NAMALWA (cell line): ENCODE measurements at regions not wholly inside any gene's neighbourhood (a gene's known extent, or its start where the extent isn't known, plus 50 kb on each side); places are given as distances from the start of the nearest gene placed in this dataset.
"Not testable (repeated sequence)": the region's sequence is repeated elsewhere in the genome, so short reads cannot be mapped to it uniquely, and the experiment has no call there.

Experiments
- DNase-seq: peaks from one replicate; pipeline ENCODE4 v3.0.0-alpha.2; 2015; ENCODE audit warnings: low spot score

DNA sequence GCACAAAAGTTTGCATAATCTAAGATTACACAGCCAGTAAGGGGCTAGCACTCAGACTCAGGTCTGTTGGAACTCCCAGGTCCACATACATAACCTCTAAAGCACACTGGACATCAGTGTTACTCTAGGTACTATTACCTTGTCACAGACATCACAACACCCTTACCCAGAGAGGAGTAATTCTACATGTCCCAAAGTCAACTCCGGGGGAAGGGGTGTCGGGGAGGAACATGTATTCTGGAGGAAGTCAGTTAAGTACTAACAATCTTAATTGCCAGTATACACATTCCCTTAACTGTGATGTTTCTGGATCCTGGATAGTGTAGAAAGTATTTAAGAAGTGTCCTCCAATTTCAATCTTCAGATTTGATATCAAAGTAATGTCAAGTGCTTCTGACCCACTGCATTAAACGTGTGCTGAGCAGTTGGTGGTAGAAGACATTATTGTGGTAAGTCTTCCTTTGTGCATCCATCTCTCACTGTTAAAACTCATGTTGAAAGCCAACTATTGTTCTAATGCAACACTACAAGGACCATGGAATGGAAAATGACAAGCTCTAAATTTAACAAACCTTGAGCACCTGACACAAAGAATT is 155.4 kb downstream of the CRPPA start:
- no peak for DNase-seq

DNA sequence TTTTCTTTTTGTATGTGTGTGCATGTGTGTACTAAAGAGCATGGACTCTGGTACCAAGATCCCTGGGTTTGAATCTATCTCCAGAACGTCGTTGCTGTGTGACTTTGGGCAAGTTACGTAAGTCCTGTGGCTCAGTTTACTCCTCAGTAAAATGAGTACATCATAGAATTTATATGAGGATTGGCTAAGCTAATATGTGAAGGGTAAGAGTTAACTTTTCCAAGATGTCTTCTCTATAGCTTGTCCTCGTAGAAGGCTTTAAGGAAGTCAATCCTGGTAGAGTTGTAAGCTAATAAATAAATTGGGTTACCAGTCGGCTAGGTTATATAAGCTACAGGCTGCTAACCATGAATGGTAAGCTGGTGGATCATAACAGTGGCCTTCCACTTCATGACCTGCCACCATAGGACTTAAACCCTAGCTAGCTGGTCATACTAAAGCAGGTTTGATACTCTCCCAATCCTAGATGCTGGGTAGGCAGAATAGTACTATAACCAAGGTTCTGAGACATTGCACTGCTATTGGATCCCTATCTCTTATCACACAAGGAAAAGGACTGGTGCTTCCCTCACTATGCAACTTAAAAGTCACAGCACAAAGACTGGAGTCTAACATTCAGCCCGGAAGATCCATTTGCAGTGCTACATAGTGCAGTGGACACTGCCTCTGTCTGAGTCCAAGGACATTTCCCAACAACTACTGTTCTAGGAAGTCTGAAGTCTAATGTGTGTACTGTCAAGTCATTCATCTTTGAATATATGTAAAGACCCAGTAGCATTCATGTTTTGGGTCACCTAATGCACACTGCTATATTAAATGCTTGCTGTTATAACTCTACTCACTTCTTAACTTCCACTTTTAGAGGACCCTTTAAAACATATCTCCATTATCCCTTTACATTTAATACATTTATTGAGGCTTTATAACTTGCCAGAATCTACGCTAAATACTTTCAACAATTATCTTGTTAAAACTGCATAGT is 156.2 kb downstream of the CRPPA start:
- no peak for DNase-seq

DNA sequence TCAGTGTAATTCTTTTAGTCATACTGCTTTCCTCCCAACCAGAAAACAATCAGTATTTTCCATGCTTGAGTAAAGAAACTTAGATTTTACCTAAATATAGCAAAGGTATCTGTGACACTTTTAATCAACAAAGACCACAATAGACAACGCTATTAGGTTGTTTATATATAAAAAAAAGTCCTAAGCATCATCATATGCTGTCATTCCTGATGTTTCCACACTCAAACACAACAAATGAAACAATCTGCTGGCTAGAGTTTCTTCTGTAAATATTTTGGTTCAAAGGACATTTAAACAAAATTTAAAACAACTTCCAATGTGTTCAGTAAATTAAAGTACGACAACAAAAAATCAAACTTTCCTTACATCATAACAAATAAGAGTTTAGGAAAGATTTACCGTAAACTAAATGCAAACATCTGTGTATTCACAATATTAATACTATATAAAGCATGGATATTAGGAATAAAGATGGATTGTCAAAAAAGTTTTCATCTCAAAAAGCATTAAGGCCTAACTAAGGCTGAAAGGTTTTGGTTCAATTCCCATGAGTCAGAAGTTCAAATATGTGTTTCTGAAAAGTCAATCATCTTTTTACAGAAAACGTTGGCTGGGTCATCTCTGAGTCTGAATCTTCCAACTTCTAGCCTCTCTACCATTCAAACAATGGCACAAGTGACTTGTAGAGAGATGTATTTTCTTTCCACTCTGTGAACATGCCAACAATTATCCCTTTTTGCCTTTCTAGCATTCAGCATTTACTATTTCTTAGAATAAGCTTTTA is 157.1 kb downstream of the CRPPA start:
- DNase-seq, result no peak

DNA sequence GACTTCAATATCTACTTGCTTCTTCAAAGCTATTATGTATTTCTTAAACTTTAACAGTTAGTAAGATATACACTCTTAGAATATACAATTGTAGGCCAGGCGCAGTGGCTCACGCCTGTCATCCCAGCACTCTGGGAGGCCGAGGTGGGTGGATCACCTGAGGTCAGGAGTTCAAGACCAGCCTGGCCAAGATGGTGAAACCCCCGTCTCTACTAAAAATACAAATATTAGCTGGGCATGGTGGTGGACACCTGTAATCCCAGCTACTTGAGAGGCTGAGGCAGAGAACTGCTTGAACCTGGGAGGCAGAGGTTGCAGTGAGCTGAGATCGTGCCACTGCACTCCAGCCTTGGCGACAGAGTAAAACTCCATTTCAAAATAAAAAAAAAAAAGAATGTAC is 158.0 kb downstream of the CRPPA start:
- DNase-seq, result not testable (repeated sequence)

DNA sequence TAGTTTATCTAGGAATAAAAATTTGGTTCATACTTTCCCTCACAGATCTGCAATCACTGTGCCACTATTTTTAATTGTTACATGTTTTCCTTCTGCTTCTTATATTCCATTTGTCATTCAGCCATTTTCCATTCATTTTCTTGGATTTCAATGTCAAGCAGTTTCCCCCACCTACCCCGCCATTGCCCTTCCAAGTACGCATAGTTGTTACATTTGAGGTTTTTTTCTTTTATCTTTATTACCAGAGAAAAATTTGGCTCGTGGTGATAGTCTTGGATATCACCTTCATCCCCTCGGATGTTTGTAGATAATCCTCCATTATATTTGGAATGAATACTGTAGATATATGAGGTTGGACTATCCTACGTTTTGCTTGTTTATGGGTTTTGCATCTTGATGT is 159.7 kb downstream of the CRPPA start:
- no peak for DNase-seq

DNA sequence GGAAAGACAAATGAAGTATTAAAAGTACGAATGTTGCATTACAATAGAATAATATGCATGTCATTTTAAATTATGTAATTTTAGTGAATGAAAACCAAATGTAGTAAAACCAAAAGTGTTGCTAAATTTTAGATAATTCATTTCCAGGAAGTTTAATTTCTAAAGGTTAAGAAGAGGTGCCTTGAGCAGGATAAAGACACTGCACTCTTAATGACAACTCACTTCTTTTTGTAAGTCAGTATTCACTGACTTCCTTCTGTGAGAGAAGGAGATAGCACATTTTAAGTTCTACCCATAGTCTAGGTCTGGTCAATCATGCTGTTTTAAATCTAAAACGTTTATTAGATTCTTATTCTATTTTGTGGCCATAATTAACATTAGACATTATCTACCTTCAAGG is 160.2 kb downstream of the CRPPA start:
- DNase-seq, result no peak

DNA sequence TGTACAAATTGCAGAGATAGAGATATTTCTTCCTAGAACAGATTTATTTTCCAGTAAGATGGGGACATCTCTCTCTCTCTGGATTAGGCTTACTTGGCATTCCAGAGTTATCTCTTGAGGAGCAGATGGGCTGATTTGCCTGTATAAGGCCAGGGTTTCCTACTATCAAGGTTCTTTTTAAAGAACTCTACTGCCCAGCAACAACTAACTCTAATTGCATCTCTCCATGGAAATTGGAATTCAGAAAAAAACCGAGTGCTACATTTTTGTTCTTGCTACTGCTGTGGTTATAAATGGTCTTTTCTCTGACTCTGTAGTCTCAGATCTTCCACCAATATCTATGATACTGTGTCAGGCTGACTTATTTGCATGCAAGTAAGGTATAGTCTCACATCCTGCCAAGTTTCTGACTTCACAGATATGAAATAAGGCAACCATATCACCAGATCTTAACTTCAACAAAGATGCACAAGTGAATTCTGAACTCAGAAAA is 161.1 kb downstream of the CRPPA start:
- DNase-seq, result no peak

DNA sequence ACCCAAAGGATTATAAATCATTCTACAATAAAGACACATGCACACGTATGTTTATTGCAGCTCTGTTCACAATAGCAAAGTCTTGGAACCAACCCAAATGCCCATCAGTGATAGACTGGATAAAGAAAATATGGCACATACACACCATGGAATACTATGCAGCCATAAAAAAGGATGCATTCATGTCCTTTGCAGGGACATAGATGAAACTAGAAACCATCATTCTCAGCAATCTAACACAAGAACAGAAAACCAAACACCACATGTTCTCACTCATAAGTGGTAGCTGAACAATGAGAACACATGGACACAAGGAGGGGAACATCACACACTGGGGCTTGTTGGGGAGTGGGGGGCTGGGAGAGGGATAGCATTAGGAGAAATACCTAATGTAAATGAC is 164.9 kb downstream of the CRPPA start:
- not testable (repeated sequence) for DNase-seq

DNA sequence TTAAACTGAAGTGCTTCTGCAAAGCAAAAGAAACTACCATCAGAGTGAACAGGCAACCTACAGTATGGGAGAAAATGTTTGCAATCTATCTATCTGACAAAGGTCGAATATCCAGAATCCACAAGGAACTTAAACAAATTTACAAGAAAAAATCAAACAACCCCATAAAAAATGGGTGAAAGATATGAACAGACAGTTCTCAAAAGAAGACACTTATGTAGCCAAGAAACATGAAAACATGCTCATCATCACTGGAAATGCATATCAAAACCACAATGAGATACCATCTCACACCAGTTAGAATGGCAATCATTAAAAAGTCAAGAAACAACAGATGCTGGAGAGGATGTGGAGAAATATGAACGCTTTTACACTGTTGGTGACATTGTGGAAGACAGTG is 165.4 kb downstream of the CRPPA start:
- DNase-seq, result not testable (repeated sequence)

DNA sequence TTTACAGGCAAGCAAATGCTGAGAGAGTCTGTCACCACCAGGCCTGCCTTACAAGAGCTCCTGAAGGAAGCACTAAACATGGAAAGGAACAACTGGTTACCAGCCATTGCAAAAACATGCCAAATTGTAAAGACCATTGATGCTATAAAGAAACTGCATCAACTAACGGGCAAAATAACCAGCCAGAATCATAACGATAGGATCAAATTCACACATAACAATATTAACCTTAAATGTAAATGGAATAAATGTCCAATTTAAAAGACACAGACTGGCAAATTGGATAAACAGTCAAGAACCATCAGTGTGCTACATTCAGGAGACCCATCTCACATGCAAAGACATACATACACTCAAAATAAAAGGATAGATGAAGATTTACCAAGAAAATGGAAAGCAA is 170.7 kb downstream of the CRPPA start:
- DNase-seq, result not testable (repeated sequence)

DNA sequence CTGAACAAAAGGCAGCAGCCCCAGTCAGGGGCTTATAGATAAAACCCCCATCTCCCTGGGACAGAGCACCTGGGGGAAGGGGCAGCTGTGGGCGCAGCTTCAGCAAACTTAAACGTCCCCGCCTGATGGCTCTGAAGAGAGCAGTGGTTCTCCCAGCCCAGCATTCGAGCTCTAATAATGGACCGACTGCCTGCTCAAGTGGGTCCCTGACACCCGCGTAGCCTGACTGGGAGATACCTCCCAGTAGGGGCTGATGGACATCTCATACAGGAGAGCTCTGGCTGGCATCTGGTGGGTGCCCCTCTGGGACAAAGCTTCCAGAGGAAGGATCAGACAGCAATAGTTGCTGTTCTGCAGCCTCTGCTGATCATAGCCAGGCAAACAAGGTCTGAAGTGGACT is 172.1 kb downstream of the CRPPA start:
- DNase-seq, result not testable (repeated sequence)

DNA sequence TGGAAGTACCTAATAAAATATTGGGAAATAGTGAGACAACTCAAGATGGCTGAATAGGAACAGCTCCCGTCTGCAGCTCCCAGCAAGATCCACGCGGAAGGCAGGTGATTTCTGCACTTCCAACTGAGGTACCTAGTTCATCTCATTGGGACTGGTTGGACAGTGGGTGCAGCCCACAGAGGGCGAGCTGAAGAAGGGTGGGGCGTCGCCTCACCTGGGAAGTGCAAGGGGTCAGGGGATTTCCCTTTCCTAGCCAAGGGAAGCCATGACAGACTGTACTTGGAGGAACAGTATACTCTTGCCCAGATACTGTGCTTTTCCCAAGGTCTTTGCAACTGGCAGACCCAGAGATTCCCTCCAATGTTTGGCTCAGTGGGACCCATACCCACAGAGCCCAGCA is 172.8 kb downstream of the CRPPA start:
- DNase-seq, result not testable (repeated sequence)

DNA sequence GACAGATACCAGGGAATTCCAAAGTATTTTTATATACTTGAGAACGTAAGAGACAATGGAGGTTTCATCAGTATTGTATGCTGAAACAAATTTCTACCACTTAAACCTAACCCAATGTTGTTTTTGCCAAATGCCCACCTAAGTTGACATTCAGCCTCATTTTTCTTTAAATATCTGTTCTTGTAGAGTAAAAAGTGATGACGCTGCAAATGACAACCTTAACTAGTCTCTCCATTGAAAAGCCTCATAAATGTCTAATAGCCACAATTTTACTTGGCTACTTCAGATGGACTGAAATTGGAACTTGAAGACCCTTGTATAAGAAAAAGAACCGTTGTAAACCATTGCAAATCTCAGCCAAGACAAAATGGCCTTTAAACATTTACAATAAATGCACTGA is 176.9 kb downstream of the CRPPA start:
- DNase-seq, result no peak

DNA sequence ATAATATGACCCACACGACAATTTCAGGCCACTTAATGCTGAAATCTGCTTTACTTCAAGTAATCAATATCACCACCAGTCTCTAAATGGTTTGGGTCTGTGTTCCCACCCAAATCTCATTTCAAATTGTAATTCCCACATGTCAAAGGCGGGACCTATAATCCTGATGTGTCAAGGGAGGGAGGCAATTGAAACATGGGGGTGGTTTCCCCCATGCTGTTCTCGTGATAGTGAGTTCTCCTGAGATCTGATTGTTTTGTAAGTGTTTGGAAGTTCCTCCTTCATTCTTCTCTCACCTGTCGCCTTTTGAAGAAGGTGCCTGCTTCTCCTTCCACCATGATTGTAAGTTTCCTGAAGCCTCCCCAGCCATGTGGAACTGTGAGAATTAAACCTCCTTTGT is 178.4 kb downstream of the CRPPA start:
- DNase-seq, result no peak

DNA sequence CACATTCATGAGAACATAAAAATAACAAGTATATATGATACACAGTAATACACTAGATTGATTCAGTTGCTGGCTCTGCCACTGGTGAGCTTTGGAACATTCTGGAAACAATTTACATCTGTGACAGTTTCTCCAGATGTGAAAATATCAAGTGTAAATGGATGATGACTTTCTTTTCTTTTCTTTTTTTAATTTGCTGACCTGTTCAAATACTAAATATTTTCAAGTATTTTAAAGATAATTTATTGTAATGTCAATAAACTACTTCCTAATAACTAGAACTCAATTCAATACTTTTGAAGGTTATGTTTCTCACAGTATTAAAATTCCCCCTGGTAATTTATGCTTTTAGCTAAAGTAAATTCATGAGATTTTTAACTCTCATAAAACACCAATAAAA is 180.3 kb downstream of the CRPPA start:
- no peak for DNase-seq

DNA sequence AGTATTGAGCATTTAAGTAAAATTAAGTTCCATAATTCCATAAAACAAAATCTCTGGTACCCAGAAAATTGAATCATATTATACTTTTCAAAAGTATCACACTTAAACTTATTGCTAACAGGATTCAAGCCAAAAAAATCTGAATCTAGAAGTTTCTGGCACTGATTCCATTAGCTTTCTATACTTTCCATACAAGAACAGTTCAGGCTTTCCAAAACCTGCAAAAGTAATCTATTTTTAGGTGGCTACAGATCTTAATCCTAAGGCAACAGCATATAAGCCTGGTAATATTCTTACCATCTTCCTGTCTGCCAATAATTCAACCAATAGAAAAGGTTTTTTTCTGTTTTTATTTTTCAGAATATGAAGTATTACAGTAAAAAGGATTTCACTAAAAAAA is 185.0 kb downstream of the CRPPA start:
- no peak for DNase-seq

DNA sequence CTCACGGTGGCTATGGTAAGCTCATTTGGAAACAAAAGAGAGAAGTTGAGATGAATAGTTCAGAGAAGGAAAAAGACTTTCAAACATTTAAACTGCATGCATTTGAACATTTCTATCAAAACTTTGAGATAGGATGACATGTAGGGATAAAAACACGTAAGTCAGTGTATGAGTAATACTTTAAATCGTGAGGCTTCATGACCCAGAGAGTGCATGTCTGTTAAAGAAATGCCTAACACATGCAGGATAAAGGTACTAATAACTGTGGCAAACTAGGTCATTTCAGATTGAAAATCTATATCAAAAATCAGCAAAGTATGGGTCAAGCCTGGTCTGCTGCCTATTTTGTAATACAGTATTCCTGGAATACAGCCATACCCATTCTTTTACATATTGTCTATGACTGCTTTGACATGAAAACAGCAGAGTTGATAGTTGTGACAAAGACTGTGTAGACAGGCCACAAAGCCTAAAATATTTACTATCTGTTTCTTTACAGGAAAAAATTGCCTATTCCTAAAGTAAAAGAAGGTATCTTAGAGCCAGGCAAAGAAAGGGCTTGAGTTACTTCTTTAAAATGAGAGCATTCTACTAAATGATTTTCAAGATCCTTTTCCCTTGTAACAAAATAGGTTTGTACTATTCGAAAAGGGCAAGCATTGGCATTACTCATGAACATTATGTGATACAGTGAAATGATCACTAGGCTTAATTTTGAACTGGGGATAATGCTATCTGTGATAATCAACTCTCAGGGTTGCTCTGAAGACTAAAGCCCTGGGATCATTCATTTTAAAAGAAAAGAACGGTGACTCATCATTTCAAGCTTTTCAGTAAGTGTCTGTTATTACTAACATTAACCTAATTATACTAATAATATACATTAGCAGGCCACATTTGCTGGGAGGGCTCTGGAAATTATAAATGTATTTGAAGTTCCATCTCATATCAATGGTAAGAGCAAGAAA is 185.9 kb downstream of the CRPPA start:
- DNase-seq, result no peak

DNA sequence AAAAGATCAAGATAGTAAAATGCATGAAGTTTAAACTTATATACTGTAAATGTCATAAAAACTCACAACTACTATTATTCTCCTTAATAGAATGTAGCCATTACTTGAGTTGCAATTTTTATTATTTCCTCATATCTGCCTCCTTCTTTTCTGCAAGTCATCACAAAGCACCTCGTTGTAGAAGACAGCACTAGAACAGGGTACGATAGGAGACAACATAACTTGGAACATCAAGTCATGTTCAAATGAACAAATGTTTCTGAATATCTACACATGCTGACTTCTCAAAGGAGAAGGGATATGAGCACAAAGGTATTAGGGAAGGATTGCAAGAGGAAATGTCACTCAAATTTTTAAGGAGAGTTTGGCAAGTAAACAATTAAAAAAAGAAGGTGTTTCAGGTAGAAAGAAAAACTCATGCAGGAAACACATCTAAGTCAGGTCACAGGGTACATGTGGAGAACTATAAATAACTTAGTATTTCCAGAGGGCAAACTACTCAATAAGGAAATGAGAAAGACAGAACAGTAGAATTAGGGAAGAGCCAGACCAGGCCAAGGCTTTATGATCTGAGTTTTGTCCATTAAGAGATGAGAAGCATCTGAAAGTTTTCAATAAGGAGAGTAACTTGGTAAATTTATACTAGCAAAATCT is 186.7 kb downstream of the CRPPA start:
- DNase-seq, result no peak

DNA sequence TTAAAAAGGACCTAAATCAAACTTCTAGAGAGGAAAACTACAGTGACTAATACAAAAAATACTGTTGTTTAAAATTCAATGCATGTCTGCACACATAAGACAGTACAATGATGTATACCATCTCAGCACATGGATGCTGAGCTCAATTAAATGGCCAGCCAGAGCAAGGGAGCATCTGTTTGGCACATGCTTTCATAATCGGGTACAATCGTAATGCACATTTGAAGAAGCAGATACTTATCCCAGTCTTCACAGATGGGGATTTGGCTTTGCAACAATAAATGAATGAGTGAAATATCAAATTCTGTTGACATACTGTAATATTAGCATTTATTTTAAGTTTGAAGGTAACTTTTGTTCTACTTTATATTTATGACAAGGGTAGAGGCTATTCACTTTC is 187.8 kb downstream of the CRPPA start:
- DNase-seq, result no peak

DNA sequence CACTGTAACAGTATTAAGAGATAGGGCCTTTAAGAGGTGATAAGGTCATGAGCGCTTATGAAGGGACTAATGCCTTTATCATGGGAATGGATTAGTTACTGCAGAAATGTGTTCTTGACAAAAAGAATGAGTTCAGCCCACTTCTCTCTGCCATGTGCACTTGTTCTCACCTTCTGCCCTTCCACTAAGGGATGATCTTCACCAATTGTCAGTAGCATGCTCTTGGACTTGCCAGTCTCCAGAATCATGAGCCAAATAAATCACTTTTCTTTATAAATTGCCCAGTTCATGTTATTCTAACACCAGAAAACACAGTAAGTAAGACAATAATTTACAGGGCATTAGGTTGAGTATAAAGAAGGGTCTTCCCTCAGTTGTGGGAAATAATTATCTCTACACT is 189.1 kb downstream of the CRPPA start:
- no peak for DNase-seq
